Liver (tissue), 8 donors: ENCODE measurements at regions not wholly inside any gene's neighbourhood (a gene's known extent, or its start where the extent isn't known, plus 50 kb on each side); places are given as distances from the start of the nearest gene placed in this dataset.

ENCODE experiments used
- DNase-seq: peaks from one replicate; pipeline ENCODE4 v3.0.0-alpha.2; 2017; ENCODE audit warnings: low spot score
- H3K27ac ChIP-seq, 2 donors: one replicate each; pipeline ENCODE4 v1.7.0; 2013; ENCODE audit warnings: inconsistent platforms in 2 of 2, low read length in 2 of 2, control low read depth in 1 of 2, low read depth in 1 of 2, mild to moderate bottlenecking in 1 of 2
- H3K27me3 ChIP-seq, 4 donors: one replicate each; pipeline versions ENCODE4 v1.6.1 to v1.7.0; 2013; ENCODE audit warnings: low read length in 3 of 4, inconsistent platforms in 1 of 4, mild to moderate bottlenecking in 1 of 4, moderate library complexity in 1 of 4; ENCODE audit not compliant: control insufficient read depth in 4 of 4, insufficient read depth in 4 of 4
- H3K36me3 ChIP-seq, 4 donors: one replicate each; pipeline versions ENCODE4 v1.6.1 to v1.7.0; 2013; ENCODE audit warnings: low read length in 3 of 4, mild to moderate bottlenecking in 3 of 4, low read depth in 1 of 4, moderate library complexity in 1 of 4; ENCODE audit not compliant: control insufficient read depth in 4 of 4, insufficient read depth in 3 of 4
- H3K4me1 ChIP-seq, 4 donors: one replicate each; pipeline versions ENCODE4 v1.6.1 to v1.7.0; 2013; ENCODE audit warnings: low read length in 3 of 4, mild to moderate bottlenecking in 3 of 4, moderate library complexity in 1 of 4; ENCODE audit not compliant: control insufficient read depth in 4 of 4, insufficient read depth in 4 of 4
- H3K4me3 ChIP-seq, 3 donors: one replicate each; pipeline versions ENCODE4 v1.6.1 to v1.7.0; 2013; ENCODE audit warnings: low read length in 3 of 3, control low read depth in 1 of 3, low read depth in 1 of 3, mild to moderate bottlenecking in 1 of 3
- H3K9ac ChIP-seq, 2 donors: one replicate each; pipeline ENCODE4 v1.7.0; 2013; ENCODE audit warnings: low read length in 2 of 2, mild to moderate bottlenecking in 2 of 2, moderate library complexity in 2 of 2, control low read depth in 1 of 2, low read depth in 1 of 2
- H3K9me3 ChIP-seq, 4 donors: one replicate each; pipeline versions ENCODE4 v1.6.1 to v1.7.0; 2013; ENCODE audit warnings: low read length in 3 of 4; ENCODE audit not compliant: control insufficient read depth in 4 of 4
- EGR1 ChIP-seq, 2 donors: IDR thresholded peaks; 2 replicates each; pipeline ENCODE4 v1.6.1; 2016 to 2018; ENCODE audit warnings: antibody characterized with exemption in 2 of 2, low read depth in 2 of 2
- FOXA1 ChIP-seq: IDR thresholded peaks from 2 replicates; pipeline ENCODE4 v1.6.1; 2016; ENCODE audit warnings: antibody characterized with exemption
- GABPA ChIP-seq, 2 donors: IDR thresholded peaks in 1 of 2; conservative IDR thresholded peaks in 1 of 2; 2 replicates each; pipeline ENCODE4 v1.6.1; 2016; ENCODE audit warnings: antibody characterized with exemption in 2 of 2, mild to moderate bottlenecking in 1 of 2, moderate library complexity in 1 of 2
- HNF4A ChIP-seq, 2 donors: conservative IDR thresholded peaks; 2 replicates each; pipeline ENCODE4 v1.6.1; 2016; ENCODE audit warnings: antibody characterized with exemption in 2 of 2, mild to moderate bottlenecking in 2 of 2
- JUND ChIP-seq, 2 donors: IDR thresholded peaks; 2 replicates each; pipeline ENCODE4 v1.6.1; 2016; ENCODE audit warnings: antibody characterized with exemption in 2 of 2
- NR2F2 ChIP-seq: IDR thresholded peaks from 2 replicates; pipeline ENCODE4 v1.6.1; 2016; ENCODE audit warnings: antibody characterized with exemption
- RAD21 ChIP-seq, 2 donors: IDR thresholded peaks; 2 replicates each; pipeline ENCODE4 v1.6.1; 2016; ENCODE audit warnings: antibody characterized with exemption in 2 of 2, mild to moderate bottlenecking in 2 of 2
- RXRA ChIP-seq, 2 donors: IDR thresholded peaks; 2 replicates each; pipeline ENCODE4 v1.6.1; 2017 to 2018; ENCODE audit warnings: antibody characterized with exemption in 2 of 2, mild to moderate bottlenecking in 1 of 2
- SP1 ChIP-seq: IDR thresholded peaks from 2 replicates; pipeline ENCODE4 v1.6.1; 2018; ENCODE audit warnings: antibody characterized with exemption, mild to moderate bottlenecking
- TAF1 ChIP-seq: conservative IDR thresholded peaks from 2 replicates; pipeline ENCODE4 v1.6.1; 2016; ENCODE audit warnings: antibody characterized with exemption, mild to moderate bottlenecking
- YY1 ChIP-seq: IDR thresholded peaks from 2 replicates; pipeline ENCODE4 v1.6.1; 2016; ENCODE audit warnings: antibody characterized with exemption, mild to moderate bottlenecking
- WGBS: extraction: QIAGEN DNeasy Blood & Tissue Kit; methylation state at CpG from one replicate; pipeline ENCODE4 v1.1.7; 2013; 5-methylcytosine and 5-hydroxymethylcytosine counted together
- TF ChIP-seq, protein P1 (sequence below): IDR thresholded peaks from 2 replicates; pipeline ENCODE4 v1.6.1; 2016; ENCODE audit warnings: antibody characterized with exemption
- TF ChIP-seq, protein P2 (sequence below): IDR thresholded peaks from 2 replicates; pipeline ENCODE4 v1.6.1; 2016; ENCODE audit warnings: antibody characterized with exemption, mild to moderate bottlenecking
- TF ChIP-seq, protein P3 (sequence below): fragments of 150-350 bp; IDR thresholded peaks from 2 replicates; pipeline ENCODE4 v1.5.1; 2017; ENCODE audit warnings: improper control_type of control experiment, low read depth, low read length; ENCODE audit not compliant: missing input control
- TF ChIP-seq, protein P4 (sequence below): IDR thresholded peaks from 2 replicates; pipeline ENCODE4 v1.6.1; 2016; ENCODE audit warnings: antibody characterized with exemption
- TF ChIP-seq, protein P5 (sequence below): IDR thresholded peaks from 2 replicates; pipeline ENCODE4 v1.6.1; 2016; ENCODE audit warnings: antibody characterized with exemption
- donor health status: healthy.
- donor health status: healthy.
- donor health status: healthy.
- donor health status: healthy.
- donor health status: healthy.

DNA sequence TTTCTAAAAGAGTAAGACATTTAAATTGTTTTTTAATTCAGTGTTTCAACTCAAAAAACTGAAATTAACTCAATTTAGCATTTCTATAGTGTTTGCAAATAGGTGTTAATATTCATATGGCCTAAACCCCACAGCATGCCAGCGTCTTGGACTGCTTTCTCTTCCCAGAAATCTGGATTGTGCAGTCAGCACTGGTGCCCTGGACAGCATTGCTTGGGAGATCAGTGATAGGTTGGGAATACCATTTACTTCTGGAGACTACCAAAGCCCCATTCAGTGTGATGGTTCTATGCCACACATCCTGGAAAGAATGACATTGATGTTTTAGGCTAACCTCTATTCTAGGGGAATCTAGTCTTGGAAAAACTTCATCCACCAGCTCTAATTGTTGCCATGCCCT is 455.0 kb upstream of the KLHL29 start:
- 83% methylated on average over 1 of the region's 1 CpG for WGBS
- no peak overlapping the region for H3K27ac ChIP-seq
- no peak for DNase-seq
- TF ChIP-seq YY1 (no peak), EGR1 (IDR thresholded peaks at IDR 0.05; ENCODE audit: low read depth in 2 of 2) (no peak), GABPA (IDR thresholded peaks at IDR 0.05 in 1 of 2, conservative IDR thresholded peaks at IDR 0.05 in 1 of 2) (no peak), NR2F2 (no peak), RXRA (IDR thresholded peaks at IDR 0.05) (no peak)
- TF ChIP-seq, protein P1, sequence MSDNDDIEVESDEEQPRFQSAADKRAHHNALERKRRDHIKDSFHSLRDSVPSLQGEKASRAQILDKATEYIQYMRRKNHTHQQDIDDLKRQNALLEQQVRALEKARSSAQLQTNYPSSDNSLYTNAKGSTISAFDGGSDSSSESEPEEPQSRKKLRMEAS, result no peak
- TF ChIP-seq, protein P2, sequence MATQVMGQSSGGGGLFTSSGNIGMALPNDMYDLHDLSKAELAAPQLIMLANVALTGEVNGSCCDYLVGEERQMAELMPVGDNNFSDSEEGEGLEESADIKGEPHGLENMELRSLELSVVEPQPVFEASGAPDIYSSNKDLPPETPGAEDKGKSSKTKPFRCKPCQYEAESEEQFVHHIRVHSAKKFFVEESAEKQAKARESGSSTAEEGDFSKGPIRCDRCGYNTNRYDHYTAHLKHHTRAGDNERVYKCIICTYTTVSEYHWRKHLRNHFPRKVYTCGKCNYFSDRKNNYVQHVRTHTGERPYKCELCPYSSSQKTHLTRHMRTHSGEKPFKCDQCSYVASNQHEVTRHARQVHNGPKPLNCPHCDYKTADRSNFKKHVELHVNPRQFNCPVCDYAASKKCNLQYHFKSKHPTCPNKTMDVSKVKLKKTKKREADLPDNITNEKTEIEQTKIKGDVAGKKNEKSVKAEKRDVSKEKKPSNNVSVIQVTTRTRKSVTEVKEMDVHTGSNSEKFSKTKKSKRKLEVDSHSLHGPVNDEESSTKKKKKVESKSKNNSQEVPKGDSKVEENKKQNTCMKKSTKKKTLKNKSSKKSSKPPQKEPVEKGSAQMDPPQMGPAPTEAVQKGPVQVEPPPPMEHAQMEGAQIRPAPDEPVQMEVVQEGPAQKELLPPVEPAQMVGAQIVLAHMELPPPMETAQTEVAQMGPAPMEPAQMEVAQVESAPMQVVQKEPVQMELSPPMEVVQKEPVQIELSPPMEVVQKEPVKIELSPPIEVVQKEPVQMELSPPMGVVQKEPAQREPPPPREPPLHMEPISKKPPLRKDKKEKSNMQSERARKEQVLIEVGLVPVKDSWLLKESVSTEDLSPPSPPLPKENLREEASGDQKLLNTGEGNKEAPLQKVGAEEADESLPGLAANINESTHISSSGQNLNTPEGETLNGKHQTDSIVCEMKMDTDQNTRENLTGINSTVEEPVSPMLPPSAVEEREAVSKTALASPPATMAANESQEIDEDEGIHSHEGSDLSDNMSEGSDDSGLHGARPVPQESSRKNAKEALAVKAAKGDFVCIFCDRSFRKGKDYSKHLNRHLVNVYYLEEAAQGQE, result peak; percentile 93
- TF ChIP-seq, protein P3, sequence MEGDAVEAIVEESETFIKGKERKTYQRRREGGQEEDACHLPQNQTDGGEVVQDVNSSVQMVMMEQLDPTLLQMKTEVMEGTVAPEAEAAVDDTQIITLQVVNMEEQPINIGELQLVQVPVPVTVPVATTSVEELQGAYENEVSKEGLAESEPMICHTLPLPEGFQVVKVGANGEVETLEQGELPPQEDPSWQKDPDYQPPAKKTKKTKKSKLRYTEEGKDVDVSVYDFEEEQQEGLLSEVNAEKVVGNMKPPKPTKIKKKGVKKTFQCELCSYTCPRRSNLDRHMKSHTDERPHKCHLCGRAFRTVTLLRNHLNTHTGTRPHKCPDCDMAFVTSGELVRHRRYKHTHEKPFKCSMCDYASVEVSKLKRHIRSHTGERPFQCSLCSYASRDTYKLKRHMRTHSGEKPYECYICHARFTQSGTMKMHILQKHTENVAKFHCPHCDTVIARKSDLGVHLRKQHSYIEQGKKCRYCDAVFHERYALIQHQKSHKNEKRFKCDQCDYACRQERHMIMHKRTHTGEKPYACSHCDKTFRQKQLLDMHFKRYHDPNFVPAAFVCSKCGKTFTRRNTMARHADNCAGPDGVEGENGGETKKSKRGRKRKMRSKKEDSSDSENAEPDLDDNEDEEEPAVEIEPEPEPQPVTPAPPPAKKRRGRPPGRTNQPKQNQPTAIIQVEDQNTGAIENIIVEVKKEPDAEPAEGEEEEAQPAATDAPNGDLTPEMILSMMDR, result no peak
- TF ChIP-seq, protein P4, sequence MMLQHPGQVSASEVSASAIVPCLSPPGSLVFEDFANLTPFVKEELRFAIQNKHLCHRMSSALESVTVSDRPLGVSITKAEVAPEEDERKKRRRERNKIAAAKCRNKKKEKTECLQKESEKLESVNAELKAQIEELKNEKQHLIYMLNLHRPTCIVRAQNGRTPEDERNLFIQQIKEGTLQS, result no peak
- H3K4me3 ChIP-seq, result no peak overlapping the region
- no peaks in the 10 kb centered on the region for H3K9me3 ChIP-seq
- no peaks in the 10 kb centered on the region for H3K27me3 ChIP-seq
- H3K4me1 ChIP-seq, result peaks cover 0 to 6% (median 0%) of the 10 kb centered on the region in 4 donors
- no peaks in the 10 kb centered on the region for H3K36me3 ChIP-seq
- no peak overlapping the region for H3K9ac ChIP-seq

DNA sequence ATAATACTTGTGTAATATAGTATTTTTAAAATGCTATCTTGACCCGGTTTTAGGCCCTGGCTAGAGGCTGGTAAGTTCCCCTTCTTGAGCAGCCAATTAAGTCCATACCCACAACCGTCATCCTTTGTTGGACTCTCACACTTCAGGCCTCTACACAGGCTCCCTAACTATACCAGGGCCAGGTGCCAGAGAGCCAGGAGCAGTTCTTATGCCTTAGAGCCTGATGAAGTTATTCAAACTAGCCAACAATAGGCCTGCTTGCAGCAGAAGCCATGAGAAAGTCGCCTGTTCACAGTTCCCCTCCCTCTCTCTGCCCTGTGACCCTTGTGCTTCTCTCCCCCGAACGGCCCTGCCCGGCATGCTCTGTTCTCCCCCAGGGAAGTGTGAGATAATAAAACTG is 454.2 kb upstream of the KLHL29 start:
- TF ChIP-seq, protein P1, result no peak
- no peak for TF ChIP-seq HNF4A (conservative IDR thresholded peaks at IDR 0.05)
- TF ChIP-seq EGR1 (IDR thresholded peaks at IDR 0.05; ENCODE audit: low read depth in 2 of 2), result no peak
- TF ChIP-seq RXRA (IDR thresholded peaks at IDR 0.05), result no peak
- TF ChIP-seq, protein P5, sequence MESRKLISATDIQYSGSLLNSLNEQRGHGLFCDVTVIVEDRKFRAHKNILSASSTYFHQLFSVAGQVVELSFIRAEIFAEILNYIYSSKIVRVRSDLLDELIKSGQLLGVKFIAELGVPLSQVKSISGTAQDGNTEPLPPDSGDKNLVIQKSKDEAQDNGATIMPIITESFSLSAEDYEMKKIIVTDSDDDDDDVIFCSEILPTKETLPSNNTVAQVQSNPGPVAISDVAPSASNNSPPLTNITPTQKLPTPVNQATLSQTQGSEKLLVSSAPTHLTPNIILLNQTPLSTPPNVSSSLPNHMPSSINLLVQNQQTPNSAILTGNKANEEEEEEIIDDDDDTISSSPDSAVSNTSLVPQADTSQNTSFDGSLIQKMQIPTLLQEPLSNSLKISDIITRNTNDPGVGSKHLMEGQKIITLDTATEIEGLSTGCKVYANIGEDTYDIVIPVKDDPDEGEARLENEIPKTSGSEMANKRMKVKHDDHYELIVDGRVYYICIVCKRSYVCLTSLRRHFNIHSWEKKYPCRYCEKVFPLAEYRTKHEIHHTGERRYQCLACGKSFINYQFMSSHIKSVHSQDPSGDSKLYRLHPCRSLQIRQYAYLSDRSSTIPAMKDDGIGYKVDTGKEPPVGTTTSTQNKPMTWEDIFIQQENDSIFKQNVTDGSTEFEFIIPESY, result no peak
- no peak for TF ChIP-seq NR2F2
- TF ChIP-seq, protein P3, result no peak
- TF ChIP-seq RAD21 (IDR thresholded peaks at IDR 0.05), result no peak
- no peak for TF ChIP-seq JUND (IDR thresholded peaks at IDR 0.05)
- TF ChIP-seq SP1, result no peak
- TF ChIP-seq, protein P4, result no peak
- no peak for TF ChIP-seq FOXA1
- no peak for TF ChIP-seq GABPA (IDR thresholded peaks at IDR 0.05 in 1 of 2, conservative IDR thresholded peaks at IDR 0.05 in 1 of 2)
- no peak for TF ChIP-seq YY1
- TF ChIP-seq TAF1, result no peak
- no peak overlapping the region for H3K4me3 ChIP-seq
- no peaks in the 10 kb centered on the region for H3K9me3 ChIP-seq
- H3K36me3 ChIP-seq, result no peaks in the 10 kb centered on the region
- peaks cover 0 to 6% (median 0%) of the 10 kb centered on the region in 4 donors for H3K4me1 ChIP-seq
- DNase-seq, result no peak
- H3K9ac ChIP-seq, result no peak overlapping the region
- WGBS, result 76% methylated on average over 6 of the region's 6 CpGs
- H3K27me3 ChIP-seq, result no peaks in the 10 kb centered on the region
- H3K27ac ChIP-seq, result no peak overlapping the region
